Coronary artery (tissue), 2 donors: ENCODE measurements at regions not wholly inside any gene's neighbourhood (a gene's known extent, or its start where the extent isn't known, plus 50 kb on each side); places are given as distances from the start of the nearest gene placed in this dataset.

ENCODE experiments used
- DNase-seq: peaks from one replicate; pipeline ENCODE4 v3.0.0-alpha.2; 2017; ENCODE audit warnings: low spot score
- H3K27ac ChIP-seq, 2 donors: fragments of 200-600 bp; sonication (generic); one replicate each; pipeline ENCODE4 v1.5.1; 2016 to 2019
- H3K4me3 ChIP-seq: fragments of 200-600 bp; sonication (generic); 2 replicates; pipeline ENCODE4 v1.5.1; 2016; ENCODE audit warnings: mild to moderate bottlenecking, moderate library complexity
- CTCF ChIP-seq: fragments of 200-600 bp; sonication (generic); IDR thresholded peaks from one replicate; pipeline ENCODE4 v1.5.1; 2019; ENCODE audit warnings: antibody characterized with exemption

- no peak overlapping the region for H3K4me3 ChIP-seq
- TF ChIP-seq CTCF, result no peak
- DNase-seq, result no peak
- H3K27ac ChIP-seq, result peak overlapping the region in 1 of 2 donors; percentile 16
These were observed 88.4 kb upstream of the CXCL14 start for GRCh38 chr5:135667204-135667603.

DNA sequence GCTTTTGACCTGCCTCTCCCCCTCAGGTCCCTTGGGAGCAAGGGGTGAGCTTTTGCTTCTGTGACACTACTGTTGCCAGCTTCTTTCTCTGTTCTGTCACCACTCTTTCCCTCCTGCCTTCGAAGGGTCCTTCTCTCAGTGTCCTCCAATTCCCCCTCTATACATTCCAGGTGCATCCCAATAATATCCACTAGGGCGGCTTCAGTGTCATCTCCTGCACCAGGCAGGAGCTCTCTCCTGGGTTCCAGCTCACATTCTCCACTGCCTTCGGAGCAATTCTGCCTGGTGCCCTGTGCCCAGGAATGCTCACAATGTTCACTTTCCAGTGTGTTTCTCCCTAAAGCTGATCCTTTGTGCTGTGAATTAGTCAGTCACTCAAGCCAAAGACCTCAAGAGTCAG is 83.9 kb upstream of the CXCL14 start:
- no peak overlapping the region for H3K4me3 ChIP-seq
- no peak for TF ChIP-seq CTCF
- no peak for DNase-seq
- no peak overlapping the region for H3K27ac ChIP-seq

GRCh38 chr5:135662061-135662481 is 83.3 kb upstream of the CXCL14 start:
- no peak for TF ChIP-seq CTCF
- H3K27ac ChIP-seq, result no peak overlapping the region
- no peak for DNase-seq

DNA sequence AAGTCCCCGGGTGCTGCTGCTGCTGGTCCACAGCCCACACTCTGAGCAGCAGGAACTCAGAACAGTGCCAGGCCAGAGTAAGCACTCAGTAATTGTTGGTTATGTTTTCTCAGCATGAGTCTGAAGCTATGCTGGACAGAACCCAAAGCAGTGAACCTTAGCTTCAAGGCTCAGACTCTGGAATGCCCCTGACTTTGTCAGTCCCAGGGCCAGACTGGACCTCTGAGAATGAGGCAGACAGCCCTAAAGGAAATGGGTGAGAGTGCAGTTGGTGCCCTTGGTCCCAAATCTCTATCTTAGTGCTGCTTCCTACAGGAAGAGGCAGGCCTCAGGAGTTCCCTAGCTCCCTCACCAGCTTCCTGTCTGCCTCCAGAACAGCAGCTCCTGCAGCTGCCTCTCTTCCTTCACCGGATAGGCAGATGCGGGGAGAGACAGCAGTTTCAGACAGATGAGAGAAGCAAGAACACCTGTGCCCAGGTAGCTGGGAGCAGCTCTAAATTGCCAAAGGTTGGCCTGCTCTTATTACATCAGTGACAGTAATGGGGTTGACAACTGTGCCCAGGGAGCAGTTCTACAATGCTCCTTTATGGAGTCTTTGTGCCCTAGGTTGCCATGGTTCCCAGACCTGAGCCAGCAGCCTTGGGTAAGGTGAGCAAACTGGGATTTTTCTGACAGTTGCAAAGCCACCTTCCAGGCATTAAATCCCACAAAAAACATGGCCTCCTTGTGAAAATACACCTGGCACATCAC is 82.2 kb upstream of the CXCL14 start:
- Histone ChIP-seq H3K27ac (no peak overlapping the region), H3K4me3 (no peak overlapping the region)
- no peak for DNase-seq
- TF ChIP-seq CTCF, result no peak

More at GRCh38 chr5:135662061-135662481, 83.3 kb upstream of the CXCL14 start:
- H3K4me3 ChIP-seq, result no peak overlapping the region

DNA sequence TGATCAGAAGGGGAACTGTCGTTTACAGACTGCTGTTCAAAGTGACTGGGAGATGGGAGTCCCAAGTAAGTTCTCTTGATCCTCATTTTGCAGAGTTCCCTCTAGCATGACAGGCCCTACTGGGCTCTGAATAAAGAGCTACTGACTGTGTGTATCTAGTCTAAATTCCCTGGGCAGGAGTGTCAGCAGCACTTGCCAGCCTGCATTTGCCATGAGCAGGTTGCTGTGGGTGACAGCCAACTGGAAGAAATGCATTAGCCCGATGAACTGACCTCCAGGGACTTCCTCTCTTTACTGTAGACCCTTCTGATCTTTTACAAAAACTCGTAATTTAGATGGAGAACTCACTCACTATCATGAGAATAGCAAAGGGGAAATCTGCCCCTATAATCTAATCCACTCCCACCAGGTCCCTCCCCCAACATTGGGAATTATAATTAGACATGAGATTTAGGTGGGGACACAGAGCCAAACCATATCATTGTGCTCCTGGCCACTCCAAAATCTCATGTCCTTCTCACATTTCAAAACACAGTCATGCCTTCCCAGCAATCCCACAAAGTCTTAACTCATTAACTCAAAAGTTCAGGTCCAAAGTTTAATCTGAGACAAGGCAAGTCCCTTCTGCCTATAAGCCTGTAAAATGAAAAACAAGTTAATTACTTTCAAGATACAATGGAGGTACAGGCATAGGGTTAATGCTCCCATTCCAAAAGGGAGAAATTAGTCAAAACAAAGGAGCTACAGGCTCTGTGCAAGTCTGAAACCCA is 78.9 kb upstream of the CXCL14 start:
- Histone ChIP-seq H3K4me3 (no peak overlapping the region), H3K27ac (no peak overlapping the region)
- no peak for DNase-seq
- TF ChIP-seq CTCF, result no peak

- Histone ChIP-seq H3K27ac (no peak overlapping the region), H3K4me3 (no peak overlapping the region)
- TF ChIP-seq CTCF, result no peak
- no peak for DNase-seq
These were observed 76.7 kb upstream of the CXCL14 start for GRCh38 chr5:135655468-135655815.
